GM23248 (cell line): ENCODE measurements at regions not wholly inside any gene's neighbourhood (a gene's known extent, or its start where the extent isn't known, plus 50 kb on each side); places are given as distances from the start of the nearest gene placed in this dataset.

Source experiments
- DNase-seq: peaks from one replicate; pipeline ENCODE4 v3.0.0-alpha.2; 2015
- H2AFZ ChIP-seq: fragments of 200-600 bp; sonication (generic); 2 replicates; pipeline ENCODE4 v1.6.1; 2016; ENCODE audit warnings: antibody characterized with exemption
- H3F3A ChIP-seq: fragments of 200-600 bp; sonication (generic); 2 replicates; pipeline ENCODE4 v1.6.1; 2016; ENCODE audit warnings: mild to moderate bottlenecking, antibody characterized with exemption, mixed run types; ENCODE audit not compliant: insufficient read depth
- H3K27ac ChIP-seq: fragments of 200-600 bp; sonication (generic); 2 replicates; pipeline ENCODE4 v1.5.1; 2016; ENCODE audit warnings: mild to moderate bottlenecking
- H3K27me3 ChIP-seq: fragments of 200-600 bp; sonication (generic); replicated peaks from 2 replicates; pipeline ENCODE4 v1.6.1; 2016; ENCODE audit warnings: mild to moderate bottlenecking; ENCODE audit not compliant: insufficient read depth
- H3K36me3 ChIP-seq: fragments of 200-600 bp; sonication (generic); 2 replicates; pipeline ENCODE4 v1.6.1; 2016; ENCODE audit warnings: low read depth, mild to moderate bottlenecking
- H3K4me1 ChIP-seq: fragments of 200-600 bp; sonication (generic); 2 replicates; pipeline ENCODE4 v1.6.1; 2016; ENCODE audit warnings: mild to moderate bottlenecking; ENCODE audit not compliant: insufficient read depth
- H3K4me2 ChIP-seq: fragments of 200-600 bp; sonication (generic); one replicate; pipeline ENCODE4 v1.6.1; 2016; ENCODE audit warnings: mild to moderate bottlenecking; ENCODE audit not compliant: unreplicated experiment
- H3K4me3 ChIP-seq: fragments of 200-600 bp; sonication (generic); 2 replicates; pipeline ENCODE4 v1.5.1; 2016; ENCODE audit warnings: mild to moderate bottlenecking
- H3K79me2 ChIP-seq: fragments of 200-600 bp; sonication (generic); 2 replicates; pipeline ENCODE4 v1.6.1; 2016; ENCODE audit warnings: mild to moderate bottlenecking; ENCODE audit not compliant: insufficient read depth
- H3K9ac ChIP-seq: fragments of 200-600 bp; sonication (generic); 2 replicates; pipeline ENCODE4 v1.6.1; 2016; ENCODE audit warnings: mild to moderate bottlenecking
- H3K9me2 ChIP-seq: fragments of 200-600 bp; sonication (generic); 2 replicates; pipeline ENCODE4 v1.6.1; 2016; ENCODE audit warnings: mixed run types, mild to moderate bottlenecking, moderate library complexity; ENCODE audit not compliant: insufficient read depth
- H3K9me3 ChIP-seq: fragments of 200-600 bp; sonication (generic); one replicate; pipeline ENCODE4 v1.6.1; 2017; ENCODE audit warnings: low read depth
- H4K20me1 ChIP-seq: fragments of 200-600 bp; sonication (generic); 2 replicates; pipeline ENCODE4 v1.6.0; 2016; ENCODE audit not compliant: insufficient read depth
- EZH2 ChIP-seq: fragments of 200-600 bp; sonication (generic); IDR thresholded peaks from 2 replicates; pipeline ENCODE4 v1.6.1; 2018; ENCODE audit warnings: antibody characterized with exemption, mild to moderate bottlenecking; ENCODE audit not compliant: insufficient read depth, poor library complexity, severe bottlenecking
- EZH2phosphoT487 ChIP-seq: fragments of 200-600 bp; sonication (generic); IDR thresholded peaks from 2 replicates; pipeline ENCODE4 v1.6.1; 2018; ENCODE audit warnings: antibody characterized with exemption, moderate library complexity, mild to moderate bottlenecking, low read depth; ENCODE audit not compliant: insufficient read depth
- WGBS, 2 experiments: methylation state at CpG; one replicate each; pipeline ENCODE4 v1.1.6; 2015 to 2017; ENCODE audit warnings: low lambda C conversion rate in 2 of 2, low coverage in 1 of 2; ENCODE audit errors: missing lambda C conversion rate in 2 of 2; 5-methylcytosine and 5-hydroxymethylcytosine counted together
- in situ Hi-C: fragments of 300-500 bp; cut with MboI; formaldehyde crosslinking; loops from 2 replicates; pipeline ENCODE4 v1.15.0; 2020

- Histone ChIP-seq H3F3A (no peaks in the 10 kb centered on the region), H3K79me2 (no peaks in the 10 kb centered on the region), H3K9me2 (no peaks in the 10 kb centered on the region), H4K20me1 (no peaks in the 10 kb centered on the region), H2AFZ (no peak overlapping the region), H3K9ac (no peak overlapping the region), H3K4me3 (no peak overlapping the region), H3K9me3 (no peaks in the 10 kb centered on the region), H3K4me2 (no peak overlapping the region), H3K27me3 (peaks cover 5% of the 10 kb centered on the region; the same call in 1 of the 2 replicates), H3K27ac (no peak overlapping the region), H3K36me3 (no peaks in the 10 kb centered on the region), H3K4me1 (no peaks in the 10 kb centered on the region)
- 71 to 72% methylated on average over 3 of the region's 3 CpGs for WGBS, 2 experiments
- TF ChIP-seq EZH2phosphoT487 (no peak), EZH2 (no peak)
- in situ Hi-C loops: no loop called here
- no peak for DNase-seq
These were observed 366.5 kb downstream of the SIPA1L2 start for GRCh38 chr1:232263452-232263851.

- no peaks in the 10 kb centered on the region for H3K9me3 ChIP-seq
- in situ Hi-C loops: no loop called here
- H3K27me3 ChIP-seq: peaks cover 5% of the 10 kb centered on the region; the same call in 1 of the 2 replicates
- no peak for DNase-seq
- WGBS, 2 experiments: 62 to 63% methylated on average over 3 of the region's 3 CpGs
- no peaks in the 10 kb centered on the region for H3K4me1 ChIP-seq
- no peaks in the 10 kb centered on the region for H3K79me2 ChIP-seq
- H4K20me1 ChIP-seq: no peaks in the 10 kb centered on the region
- no peak overlapping the region for H3K4me2 ChIP-seq
- no peaks in the 10 kb centered on the region for H3K9me2 ChIP-seq
- no peak overlapping the region for H3K27ac ChIP-seq
- no peak for TF ChIP-seq EZH2
- TF ChIP-seq EZH2phosphoT487: no peak
- no peak overlapping the region for H3K9ac ChIP-seq
- no peaks in the 10 kb centered on the region for H3K36me3 ChIP-seq
- no peaks in the 10 kb centered on the region for H3F3A ChIP-seq
- no peak overlapping the region for H2AFZ ChIP-seq
- H3K4me3 ChIP-seq: no peak overlapping the region
These were observed 366.9 kb downstream of the SIPA1L2 start for GRCh38 chr1:232262991-232263390.

- DNase-seq: no peak
- Histone ChIP-seq H3K4me2 (no peak overlapping the region), H2AFZ (no peak overlapping the region), H3K9me3 (no peaks in the 10 kb centered on the region), H3K79me2 (no peaks in the 10 kb centered on the region), H3K4me1 (no peaks in the 10 kb centered on the region), H3K9me2 (no peaks in the 10 kb centered on the region), H3K27me3 (peaks cover 5% of the 10 kb centered on the region; the same call in 1 of the 2 replicates), H3K36me3 (no peaks in the 10 kb centered on the region), H3F3A (no peaks in the 10 kb centered on the region), H3K9ac (no peak overlapping the region), H3K4me3 (no peak overlapping the region), H3K27ac (no peak overlapping the region), H4K20me1 (no peaks in the 10 kb centered on the region)
- in situ Hi-C loops: no loop called here
- WGBS, 2 experiments: 82 to 84% methylated on average over 8 of the region's 8 CpGs
- TF ChIP-seq EZH2phosphoT487 (no peak), EZH2 (no peak)
These were observed 369.1 kb downstream of the SIPA1L2 start for GRCh38 chr1:232260861-232261260.

- no peaks in the 10 kb centered on the region for H3K9me2 ChIP-seq
- no peaks in the 10 kb centered on the region for H4K20me1 ChIP-seq
- H3K27ac ChIP-seq: no peak overlapping the region
- H3F3A ChIP-seq: no peaks in the 10 kb centered on the region
- H3K4me1 ChIP-seq: no peaks in the 10 kb centered on the region
- no peaks in the 10 kb centered on the region for H3K79me2 ChIP-seq
- in situ Hi-C loops: no loop called here
- 45 to 51% methylated on average over 3 of the region's 3 CpGs for WGBS, 2 experiments
- TF ChIP-seq EZH2: no peak
- TF ChIP-seq EZH2phosphoT487: no peak
- no peak for DNase-seq
- no peaks in the 10 kb centered on the region for H3K9me3 ChIP-seq
- no peak overlapping the region for H3K9ac ChIP-seq
- no peaks in the 10 kb centered on the region; the same call in 1 of the 2 replicates for H3K27me3 ChIP-seq
- H3K4me3 ChIP-seq: no peak overlapping the region
- no peak overlapping the region for H2AFZ ChIP-seq
- no peak overlapping the region for H3K4me2 ChIP-seq
- no peaks in the 10 kb centered on the region for H3K36me3 ChIP-seq
These were observed 369.9 kb downstream of the SIPA1L2 start for GRCh38 chr1:232260045-232260444.

- no peaks in the 10 kb centered on the region for H4K20me1 ChIP-seq
- H3K9ac ChIP-seq: no peak overlapping the region
- no peak overlapping the region for H3K4me2 ChIP-seq
- H3K36me3 ChIP-seq: no peaks in the 10 kb centered on the region
- in situ Hi-C loops: no loop called here
- H2AFZ ChIP-seq: no peak overlapping the region
- no peak for TF ChIP-seq EZH2phosphoT487
- TF ChIP-seq EZH2: no peak
- no peaks in the 10 kb centered on the region; the same call in 1 of the 2 replicates for H3K27me3 ChIP-seq
- no peak overlapping the region for H3K4me3 ChIP-seq
- H3K27ac ChIP-seq: no peak overlapping the region
- H3K9me3 ChIP-seq: no peaks in the 10 kb centered on the region
- DNase-seq: no peak
- H3K4me1 ChIP-seq: no peaks in the 10 kb centered on the region
- no peaks in the 10 kb centered on the region for H3K79me2 ChIP-seq
- H3F3A ChIP-seq: no peaks in the 10 kb centered on the region
- H3K9me2 ChIP-seq: no peaks in the 10 kb centered on the region
- 70 to 77% methylated on average over 3 of the region's 3 CpGs for WGBS, 2 experiments
These were observed 370.6 kb downstream of the SIPA1L2 start for GRCh38 chr1:232259333-232259732.
